K562 (cell line): ENCODE measurements at regions not wholly inside any gene's neighbourhood (a gene's known extent, or its start where the extent isn't known, plus 50 kb on each side); places are given as distances from the start of the nearest gene placed in this dataset.

Experiments
- ATAC-seq: fragments of 200-7000 bp; cut with Tn5 transposase; 3 replicates; pipeline ENCODE4 v1.9.1; 2020; ENCODE audit warnings: moderate library complexity
- BruUV-seq: library from RNA; stranded (reverse); fragments of 400-500 nt; replicated peaks from 2 replicates; lab custom pipeline; 2021; lab: Mats Ljungman, UMichigan
- CTCF ChIA-PET: fragments of 300-600 bp; formaldehyde crosslinking; extraction: SDS; loops from one replicate; lab custom pipeline; 2021; ENCODE audit warnings: low intra/inter-chr PET ratio; lab: Yijun Ruan, JAX
- POLR2A ChIA-PET: fragments of 300-600, 350-650 bp; sonication (Branson Sonifier 250); formaldehyde crosslinking; extraction: SDS; loops from one replicate; lab custom pipeline; 2021; ENCODE audit warnings: antibody characterized with exemption, inconsistent platforms; lab: Yijun Ruan, JAX
- DNase-seq, 4 experiments: peaks; one replicate each; pipeline versions ENCODE4 v3.0.0 to v3.0.0-alpha.2; 2011 to 2018; ENCODE audit warnings: low spot score in 3 of 4, mixed read lengths in 3 of 4; ENCODE audit errors: extremely low read depth in 1 of 4
- FAIRE-seq: peaks from 2 replicates; lab custom pipeline; 2011; peaks lifted over from hg19 to GRCh38; lab: Jason Lieb, UNC
- H2AFZ ChIP-seq: 2 replicates; pipeline ENCODE4 v1.6.0; 2011; ENCODE audit warnings: low read depth, low read length, control low read depth, inconsistent platforms
- H3K27ac ChIP-seq: fragments of 200-600 bp; 3 replicates; pipeline ENCODE4 v1.8.0; 2011; ENCODE audit warnings: low read depth, mild to moderate bottlenecking, control low read depth, inconsistent platforms, low read length, moderate library complexity, mixed read lengths; ENCODE audit errors: extremely low read depth
- H3K27me3 ChIP-seq, 2 experiments: fragments of 300-600 bp in 1 of 2; 2 replicates in 1 of 2; 3 replicates in 1 of 2; pipeline versions ENCODE4 v1.6.0 to v1.8.0; 2011; ENCODE audit warnings: inconsistent platforms in 2 of 2, low read length in 2 of 2, mild to moderate bottlenecking in 1 of 2, mixed read lengths in 1 of 2, moderate library complexity in 1 of 2; ENCODE audit not compliant: control insufficient read depth in 2 of 2, insufficient read depth in 2 of 2
- H3K36me3 ChIP-seq: fragments of 300-600 bp; 3 replicates; pipeline ENCODE4 v1.8.0; 2011; ENCODE audit warnings: mild to moderate bottlenecking, low read length, inconsistent platforms; ENCODE audit not compliant: control insufficient read depth, insufficient read depth
- H3K4me1 ChIP-seq, 2 experiments: fragments of 200-600 bp in 1 of 2; replicated peaks in 1 of 2; 2 replicates in 1 of 2; 3 replicates in 1 of 2; pipeline versions ENCODE4 v1.5.1 to v1.8.0; 2011; ENCODE audit warnings: inconsistent platforms in 2 of 2, low read length in 2 of 2, mild to moderate bottlenecking in 1 of 2, mixed read lengths in 1 of 2, moderate library complexity in 1 of 2; ENCODE audit not compliant: control insufficient read depth in 2 of 2, insufficient read depth in 2 of 2
- H3K4me2 ChIP-seq: 2 replicates; pipeline ENCODE4 v1.6.1; 2011; ENCODE audit warnings: low read length, control low read depth, inconsistent platforms, mixed read lengths; ENCODE audit not compliant: insufficient read depth
- H3K4me3 ChIP-seq: fragments of 200-600 bp; sonication (generic), shearing (Covaris generic); 2 replicates; pipeline ENCODE4 v1.5.1; 2016; ENCODE audit warnings: control low read depth, inconsistent platforms
- H3K79me2 ChIP-seq: fragments of 200-600 bp; 3 replicates; pipeline ENCODE4 v1.8.0; 2011; ENCODE audit warnings: low read length, inconsistent platforms; ENCODE audit not compliant: control insufficient read depth, insufficient read depth
- H3K9ac ChIP-seq, 2 experiments: 2 replicates each; pipeline versions ENCODE4 v1.6.0 to v1.6.1; 2011; ENCODE audit warnings: low read depth in 2 of 2, low read length in 2 of 2, control low read depth in 1 of 2, inconsistent platforms in 1 of 2, mild to moderate bottlenecking in 1 of 2, mixed read lengths in 1 of 2; ENCODE audit not compliant: insufficient read depth in 1 of 2
- H3K9me1 ChIP-seq: one replicate; pipeline ENCODE4 v1.6.0; 2011; ENCODE audit warnings: inconsistent platforms, mild to moderate bottlenecking, low read length, moderate library complexity; ENCODE audit not compliant: control insufficient read depth, insufficient read depth
- H3K9me3 ChIP-seq: replicated peaks from 2 replicates; pipeline ENCODE4 v1.5.1; 2011; ENCODE audit warnings: low read depth, low read length, inconsistent platforms; ENCODE audit not compliant: control insufficient read depth, insufficient read depth
- H4K20me1 ChIP-seq: replicated peaks from 2 replicates; pipeline ENCODE4 v1.6.1; 2011; ENCODE audit warnings: low read length, inconsistent platforms, mixed read lengths; ENCODE audit not compliant: control insufficient read depth, insufficient read depth
- CBFA2T2 ChIP-seq: fragments of 450-650 bp; conservative IDR thresholded peaks from 2 replicates; pipeline ENCODE4 v1.6.1; 2017; ENCODE audit warnings: mild to moderate bottlenecking
- CHAMP1 ChIP-seq: fragments of 450-650 bp; IDR thresholded peaks from 2 replicates; pipeline ENCODE4 v1.6.1; 2016; ENCODE audit warnings: mild to moderate bottlenecking
- CREBBP ChIP-seq: IDR thresholded peaks from one replicate; pipeline ENCODE4 v1.6.1; 2012; ENCODE audit warnings: low read depth, mild to moderate bottlenecking, control low read depth, inconsistent platforms, low read length
- ETS2 ChIP-seq: IDR thresholded peaks from 2 replicates; pipeline ENCODE4 v1.6.1; 2016; ENCODE audit warnings: borderline replicate concordance, missing genetic modification characterization, mild to moderate bottlenecking, moderate library complexity, missing compliant biosample characterization; ENCODE audit not compliant: poor library complexity, severe bottlenecking
- FOXO4 ChIP-seq: fragments of 450-650 bp; formaldehyde crosslinking; IDR thresholded peaks from 2 replicates; pipeline ENCODE4 v1.4.0; 2020; ENCODE audit warnings: mild to moderate bottlenecking, moderate library complexity
- HMBOX1 ChIP-seq: sonication (generic); IDR thresholded peaks from 2 replicates; pipeline ENCODE4 v1.6.1; 2016
- HNRNPH1 ChIP-seq: fragments of 200-400 bp; formaldehyde crosslinking; optimal IDR thresholded peaks from 2 replicates; pipeline ENCODE3; 2017; ENCODE audit warnings: low read depth, mild to moderate bottlenecking, low read length, moderate library complexity
- NFIC ChIP-seq: fragments of 450-650 bp; IDR thresholded peaks from 2 replicates; pipeline ENCODE4 v1.6.1; 2017; ENCODE audit warnings: mild to moderate bottlenecking, inconsistent platforms
- NFYB ChIP-seq: IDR thresholded peaks from 2 replicates; pipeline ENCODE4 v1.6.1; 2011; ENCODE audit warnings: mild to moderate bottlenecking, moderate library complexity; ENCODE audit not compliant: insufficient read length; ENCODE audit errors: extremely low read depth
- PHF20 ChIP-seq: fragments of 450-650 bp; IDR thresholded peaks from 2 replicates; pipeline ENCODE4 v1.6.1; 2018; ENCODE audit not compliant: partially characterized antibody
- PPARD ChIP-seq: fragments of 250-450 bp; sonication (Bioruptor Pico); IDR thresholded peaks from 2 replicates; pipeline ENCODE4 v1.8.0; 2022; ENCODE audit warnings: inconsistent platforms, mild to moderate bottlenecking, moderate library complexity
- U2AF1 ChIP-seq: fragments of 200-400 bp; formaldehyde crosslinking; optimal IDR thresholded peaks from 2 replicates; pipeline ENCODE3; 2017; ENCODE audit warnings: mild to moderate bottlenecking, low read depth, low read length, moderate library complexity
- ZEB2 ChIP-seq: fragments of 450-650 bp; IDR thresholded peaks from 2 replicates; pipeline ENCODE4 v1.6.1; 2016
- ZHX1 ChIP-seq: fragments of 150-350 bp; conservative IDR thresholded peaks from 2 replicates; pipeline ENCODE4 v1.6.1; 2014; ENCODE audit warnings: low read length
- ZNF143 ChIP-seq: sonication (generic); formaldehyde crosslinking; IDR thresholded peaks from 2 replicates; pipeline ENCODE4 v1.9.0; 2022; ENCODE audit warnings: mild to moderate bottlenecking, missing genetic modification reagents
- ZNF282 ChIP-seq: sonication (generic); formaldehyde crosslinking; IDR thresholded peaks from 2 replicates; pipeline ENCODE4 v1.8.1; 2023; ENCODE audit warnings: missing genetic modification reagents
- ZNF431 ChIP-seq: sonication (generic); formaldehyde crosslinking; IDR thresholded peaks from 2 replicates; pipeline ENCODE4 v1.8.0; 2022; ENCODE audit warnings: mild to moderate bottlenecking, missing genetic modification reagents
- ZNF830 ChIP-seq: fragments of 250-450 bp; sonication (Bioruptor Pico); IDR thresholded peaks from 2 replicates; pipeline ENCODE4 v1.5.0; 2021; ENCODE audit warnings: mild to moderate bottlenecking
- in situ Hi-C: fragments of 300-500 bp; cut with MboI; formaldehyde crosslinking; loops from 4 replicates; pipeline ENCODE4 v1.15.0; 2018; ENCODE audit warnings: inconsistent platforms, mixed read lengths
- intact Hi-C: fragments of 100-400 bp; cut with micrococcal nuclease; formaldehyde crosslinking; loops from 2 replicates; pipeline ENCODE4 v1.14.2; 2022

- H3K27ac ChIP-seq, result no peak overlapping the region
- in situ Hi-C loops, result no loop called here
- no peak for ATAC-seq
- H4K20me1 ChIP-seq, result no peaks in the 10 kb centered on the region
- H3K4me2 ChIP-seq, result no peak overlapping the region
- POLR2A ChIA-PET, result interaction anchor here (0.6 to 1.4 kb wide), 3 partner anchors 9 to 116 kb away, joined by 3 to 5 read pairs (median 3); no protein-coding TSS in a partner anchor
- CTCF ChIA-PET, result no interaction called here
- H3K27me3 ChIP-seq, result no peaks in the 10 kb centered on the region
- no peak overlapping the region for H3K4me3 ChIP-seq
- intact Hi-C loops, result no loop called here
- no peaks in the 10 kb centered on the region for H3K36me3 ChIP-seq
- TF ChIP-seq PPARD (CRISPR knock-in tag), result no peak
- TF ChIP-seq ZHX1, result no peak
- TF ChIP-seq ZNF143 (CRISPR knock-in tag), result no peak
- TF ChIP-seq NFYB, result no peak
- TF ChIP-seq HMBOX1, result no peak
- no peak for TF ChIP-seq FOXO4 (CRISPR knock-in tag)
- TF ChIP-seq ZNF830 (CRISPR knock-in tag), result no peak
- TF ChIP-seq NFIC, result no peak
- TF ChIP-seq ETS2 (tag), result no peak
- no peak for TF ChIP-seq CBFA2T2
- no peak for TF ChIP-seq ZNF282 (CRISPR knock-in tag)
- no peak for TF ChIP-seq HNRNPH1
- no peak for TF ChIP-seq ZNF431 (CRISPR knock-in tag)
- TF ChIP-seq ZEB2, result no peak
- no peak for TF ChIP-seq CHAMP1
- no peak for TF ChIP-seq PHF20
- no peak for TF ChIP-seq U2AF1
- TF ChIP-seq CREBBP, result no peak
- H3K9ac ChIP-seq, result no peak overlapping the region
- H3K9me3 ChIP-seq, result no peaks in the 10 kb centered on the region
- BruUV-seq, result no TSS peak
- no peaks in the 10 kb centered on the region for H3K4me1 ChIP-seq
- 0 out of 2 replicates have a peak overlapping the region, but pooled peaks have one; percentile 20 for H2AFZ ChIP-seq
- FAIRE-seq, result no peak
- DNase-seq, result no peak
- no peaks in the 10 kb centered on the region for H3K79me2 ChIP-seq
- H3K9me1 ChIP-seq, result no peaks in the 10 kb centered on the region
Observed at GRCh38 chr1:101145449-101145820, 91.4 kb upstream of the S1PR1 start.
